ENCODE measurements at regions not wholly inside any gene's neighbourhood (a gene's known extent, or its start where the extent isn't known, plus 50 kb on each side); places are given as distances from the start of the nearest gene placed in this dataset.

GRCh38 chr22:47586038-47586437 is 823.6 kb downstream of the TBC1D22A start:
- no peak for DNase-seq

DNA sequence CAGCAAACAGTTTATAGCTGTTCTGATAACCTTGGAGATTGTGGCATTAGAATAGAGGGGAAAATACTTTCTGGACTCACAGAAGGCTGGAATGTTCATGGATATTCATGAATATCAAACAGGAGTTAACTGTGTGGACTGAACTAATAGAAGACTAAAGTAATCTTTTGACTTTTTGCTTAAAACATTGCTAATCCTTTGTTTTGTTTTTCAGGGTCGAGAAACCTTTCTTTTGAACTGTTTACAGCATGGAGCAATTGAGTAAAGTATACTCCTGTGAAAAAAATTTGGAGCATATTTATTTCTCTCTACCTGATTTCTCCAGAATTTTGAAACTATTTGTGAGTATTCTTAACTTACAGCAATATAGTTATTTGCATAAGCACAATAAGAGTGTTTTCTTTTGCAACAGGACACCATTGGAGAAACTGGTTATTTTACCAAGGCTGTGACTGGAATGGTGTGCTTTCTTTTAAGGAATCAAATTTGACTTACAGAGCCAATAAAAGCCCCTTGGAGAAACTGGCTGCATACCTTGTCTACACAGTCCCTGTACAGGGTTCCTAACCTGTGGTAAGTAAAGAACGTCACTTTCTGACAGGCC is 821.6 kb downstream of the TBC1D22A start:
- DNase-seq: no peak

DNA sequence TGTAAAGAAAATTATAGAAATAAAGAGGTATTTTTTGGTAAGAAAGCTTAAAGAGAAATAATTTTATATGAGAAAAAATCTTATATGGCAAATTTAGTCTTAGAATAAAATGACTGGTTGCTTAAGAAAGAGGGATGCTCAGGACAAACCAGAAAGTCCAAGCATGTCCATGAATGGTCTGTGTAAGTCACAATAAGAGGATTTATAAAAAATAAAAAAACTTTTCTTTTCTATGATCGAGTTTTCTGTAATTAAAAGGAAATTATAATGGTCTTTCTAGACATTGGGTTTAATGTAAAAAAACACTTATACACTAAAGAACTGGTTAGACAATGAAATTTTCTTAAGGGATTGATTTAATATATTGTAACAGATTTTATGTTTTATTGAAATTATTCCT is 819.6 kb downstream of the TBC1D22A start:
- DNase-seq: no peak

GRCh38 chr22:47580121-47580520 is 817.7 kb downstream of the TBC1D22A start:
- no peak for DNase-seq

- DNase-seq: no peak
Measured at GRCh38 chr22:47576908-47577307, 814.5 kb downstream of the TBC1D22A start.

GRCh38 chr22:47575291-47575690 is 812.8 kb downstream of the TBC1D22A start:
- DNase-seq: no peak

DNA sequence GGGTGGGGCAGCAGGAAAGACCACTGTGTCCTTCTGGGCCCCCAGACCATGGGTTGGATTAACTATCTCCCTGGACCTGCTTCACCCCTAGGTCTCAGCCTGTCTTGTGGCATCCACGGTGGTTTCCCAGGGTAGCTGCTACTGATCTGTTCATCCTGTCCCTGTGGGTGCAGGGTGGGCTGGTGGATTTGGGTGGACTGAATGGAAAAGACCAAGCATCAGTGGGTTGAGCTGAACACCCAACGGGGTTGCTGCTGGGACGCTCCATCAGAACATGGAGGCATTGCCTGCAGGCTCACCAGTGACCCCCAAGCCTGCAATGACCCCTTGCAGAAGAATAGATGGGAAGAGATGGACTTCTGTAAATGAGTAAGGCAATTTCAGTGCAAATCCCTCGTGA is 812.1 kb downstream of the TBC1D22A start:
- no peak for DNase-seq

DNA sequence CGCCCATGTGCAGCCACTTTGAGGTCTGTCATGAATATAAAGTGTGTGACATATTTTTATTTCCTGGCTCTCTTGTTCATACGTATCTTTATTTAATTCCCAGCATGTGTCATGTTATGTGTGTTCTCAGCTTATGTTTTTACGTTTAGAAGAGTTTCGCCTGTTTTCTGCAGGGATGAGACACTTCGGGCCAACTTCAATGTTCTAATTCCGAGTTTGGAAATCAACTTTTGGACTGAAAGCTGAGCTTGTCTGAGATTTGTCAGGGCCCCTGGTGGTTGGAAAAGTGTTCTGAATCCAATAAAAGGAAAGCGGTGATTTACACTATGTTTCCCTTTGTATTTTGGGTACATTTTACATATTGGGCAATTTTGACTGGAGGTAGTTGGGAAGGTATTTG is 810.7 kb downstream of the TBC1D22A start:
- no peak for DNase-seq

- DNase-seq: no peak
Measured at GRCh38 chr22:47572443-47572842, 810.0 kb downstream of the TBC1D22A start.

DNA sequence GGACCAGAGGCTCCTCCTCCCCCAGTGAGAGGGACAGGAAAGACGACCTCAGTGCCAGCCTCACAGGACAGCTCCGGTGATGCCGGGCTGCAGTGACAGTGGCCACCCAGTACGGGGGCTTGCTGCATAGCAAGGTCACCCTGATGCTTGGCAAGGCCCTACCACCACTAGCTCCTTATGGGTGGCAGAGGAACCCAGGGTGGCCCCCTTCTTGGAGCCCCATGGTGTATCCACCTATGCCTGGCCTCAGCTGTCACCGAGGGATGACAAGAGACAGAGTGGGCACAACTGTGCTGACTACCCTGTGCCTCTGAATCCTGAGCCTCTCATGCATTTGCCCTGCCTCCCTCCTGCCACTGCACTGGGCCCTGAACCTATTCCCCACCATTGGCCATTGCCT is 809.2 kb downstream of the TBC1D22A start:
- no peak for DNase-seq

DNA sequence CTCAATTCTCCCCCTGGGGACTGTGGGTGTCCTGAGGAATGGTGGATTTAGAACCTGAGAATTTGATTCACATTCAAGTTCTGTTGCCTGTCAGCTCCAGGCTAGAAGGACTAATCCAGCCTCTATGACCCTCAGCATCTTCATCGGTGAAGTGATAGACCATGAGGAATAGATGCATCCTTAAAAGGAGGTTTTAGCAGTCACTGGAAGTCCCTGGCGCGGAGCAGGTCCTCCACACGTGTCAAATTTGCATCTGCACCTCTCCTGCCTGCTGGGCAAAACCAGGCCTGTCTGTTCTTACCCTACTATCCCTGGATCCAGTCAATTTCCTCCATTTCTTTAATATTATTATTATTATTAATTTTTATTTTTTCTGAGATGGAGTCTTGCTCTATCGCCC is 808.4 kb downstream of the TBC1D22A start:
- no peak for DNase-seq

- DNase-seq: no peak
Measured at GRCh38 chr22:47570300-47570685, 807.8 kb downstream of the TBC1D22A start.

- no peak for DNase-seq
Measured at GRCh38 chr22:47569389-47570299, 807.2 kb downstream of the TBC1D22A start.

GRCh38 chr22:47568700-47569099 is 806.2 kb downstream of the TBC1D22A start:
- DNase-seq: no peak

- no peak for DNase-seq
Measured at GRCh38 chr22:47567126-47568090, 805.0 kb downstream of the TBC1D22A start.

DNA sequence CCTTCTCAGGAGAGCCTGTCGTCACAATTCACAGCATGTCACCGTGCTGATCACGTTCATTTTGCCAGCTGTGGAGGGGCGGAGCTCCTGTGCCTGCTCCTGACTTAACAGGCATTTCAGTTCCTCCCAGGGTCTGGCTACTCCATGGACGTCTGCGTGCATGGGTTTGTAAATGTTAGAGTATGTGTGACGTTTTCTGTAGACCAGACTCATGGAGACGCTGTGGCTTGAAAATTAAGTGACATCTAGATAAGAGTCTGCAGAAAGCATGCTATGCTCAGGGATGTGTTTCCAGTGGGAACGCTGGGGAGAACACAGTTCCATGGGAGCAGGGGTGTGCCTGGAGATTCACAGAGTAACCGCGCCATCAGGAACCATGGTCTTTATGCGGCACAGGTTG is 804.0 kb downstream of the TBC1D22A start:
- DNase-seq: no peak

DNA sequence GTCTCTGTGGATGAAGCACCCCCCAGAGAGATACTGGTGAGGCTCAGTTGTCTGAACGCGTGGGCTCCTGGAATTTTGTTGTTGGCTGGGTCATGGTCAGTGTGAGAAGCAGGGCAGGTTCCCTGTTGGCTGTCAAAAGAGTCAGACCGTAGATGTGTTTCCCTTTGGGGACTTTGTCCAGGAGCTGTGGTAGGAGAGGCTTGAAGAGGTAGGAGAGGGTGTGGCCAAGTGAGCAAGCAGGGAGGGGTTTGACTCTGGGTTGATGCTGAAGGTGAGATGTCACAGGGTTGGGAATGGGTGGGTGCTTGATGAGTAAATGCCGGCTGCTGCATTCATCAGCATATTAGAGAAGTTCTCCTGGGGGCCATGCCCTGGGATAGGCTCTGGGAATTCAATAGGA is 803.2 kb downstream of the TBC1D22A start:
- DNase-seq: no peak

- no peak for DNase-seq
Measured at GRCh38 chr22:47564651-47565434, 802.4 kb downstream of the TBC1D22A start.

DNA sequence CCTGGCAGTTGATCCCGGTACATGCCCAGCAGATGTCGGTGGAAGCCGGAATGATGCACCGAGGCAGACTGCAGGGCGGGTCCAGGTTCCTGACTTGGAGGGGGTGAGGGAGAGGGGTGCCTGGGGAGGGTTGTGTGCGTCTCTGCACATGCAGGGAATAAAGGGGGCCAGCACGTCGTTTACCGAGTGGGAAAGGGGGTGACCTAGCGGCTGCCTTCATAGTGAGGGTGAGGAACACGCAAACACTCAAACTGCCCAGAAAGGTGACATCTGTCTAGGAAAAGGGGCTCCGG is 801.7 kb downstream of the TBC1D22A start:
- DNase-seq: no peak

- no peak for DNase-seq
Measured at GRCh38 chr22:47563406-47564157, 801.1 kb downstream of the TBC1D22A start.

GRCh38 chr22:47561766-47562165 is 799.3 kb downstream of the TBC1D22A start:
- DNase-seq: no peak

- no peak for DNase-seq
Measured at GRCh38 chr22:47561115-47561675, 798.7 kb downstream of the TBC1D22A start.

All from NCI-H2107 (cell line).